ENCODE measurements at regions not wholly inside any gene's neighbourhood (a gene's known extent, or its start where the extent isn't known, plus 50 kb on each side); places are given as distances from the start of the nearest gene placed in this dataset.

GRCh38 chr4:4711902-4712301 is 147.6 kb upstream of the MSX1 start:
- H3K4me3 ChIP-seq (ENCODE audit: low read length), result no peak overlapping the region
- DNase-seq (ENCODE audit: low read depth), result no peak
- no peak for TF ChIP-seq CTCF (IDR thresholded peaks at IDR 0.05; ENCODE audit: insufficient read depth, low read depth, low read length, missing control alignments)

GRCh38 chr4:4709736-4710135 is 149.7 kb upstream of the MSX1 start:
- TF ChIP-seq CTCF (IDR thresholded peaks at IDR 0.05; ENCODE audit: insufficient read depth, low read depth, low read length, missing control alignments), result no peak
- DNase-seq (ENCODE audit: low read depth), result no peak
- H3K4me3 ChIP-seq (ENCODE audit: low read length), result no peak overlapping the region

GRCh38 chr4:4704267-4704666 is 155.2 kb upstream of the MSX1 start:
- no peak for TF ChIP-seq CTCF (IDR thresholded peaks at IDR 0.05; ENCODE audit: insufficient read depth, low read depth, low read length, missing control alignments)
- H3K4me3 ChIP-seq (ENCODE audit: low read length), result no peak overlapping the region
- no peak for DNase-seq (ENCODE audit: low read depth)

GRCh38 chr4:4697584-4697983 is 155.7 kb upstream of the STX18 start:
- no peak for TF ChIP-seq CTCF (IDR thresholded peaks at IDR 0.05; ENCODE audit: insufficient read depth, low read depth, low read length, missing control alignments)
- H3K4me3 ChIP-seq (ENCODE audit: low read length), result no peak overlapping the region
- DNase-seq (ENCODE audit: low read depth), result no peak

GRCh38 chr4:4696530-4696929 is 154.7 kb upstream of the STX18 start:
- no peak for TF ChIP-seq CTCF (IDR thresholded peaks at IDR 0.05; ENCODE audit: insufficient read depth, low read depth, low read length, missing control alignments)
- H3K4me3 ChIP-seq (ENCODE audit: low read length), result no peak overlapping the region
- DNase-seq (ENCODE audit: low read depth), result no peak

GRCh38 chr4:4695497-4695896 is 153.6 kb upstream of the STX18 start:
- no peak for DNase-seq (ENCODE audit: low read depth)
- no peak overlapping the region for H3K4me3 ChIP-seq (ENCODE audit: low read length)
- TF ChIP-seq CTCF (IDR thresholded peaks at IDR 0.05; ENCODE audit: insufficient read depth, low read depth, low read length, missing control alignments), result no peak

GRCh38 chr4:4694827-4695226 is 153.0 kb upstream of the STX18 start:
- no peak for DNase-seq (ENCODE audit: low read depth)
- no peak for TF ChIP-seq CTCF (IDR thresholded peaks at IDR 0.05; ENCODE audit: insufficient read depth, low read depth, low read length, missing control alignments)
- no peak overlapping the region for H3K4me3 ChIP-seq (ENCODE audit: low read length)
